GM12874 (cell line): ENCODE measurements at regions not wholly inside any gene's neighbourhood (a gene's known extent, or its start where the extent isn't known, plus 50 kb on each side); places are given as distances from the start of the nearest gene placed in this dataset.

Source experiments
- TF ChIP-seq, protein P1 (sequence below): IDR thresholded peaks from 2 replicates; pipeline ENCODE4 v1.5.1; 2011; ENCODE audit warnings: low read depth, mild to moderate bottlenecking, control low read depth, low read length, moderate library complexity; ENCODE audit not compliant: insufficient read depth

DNA sequence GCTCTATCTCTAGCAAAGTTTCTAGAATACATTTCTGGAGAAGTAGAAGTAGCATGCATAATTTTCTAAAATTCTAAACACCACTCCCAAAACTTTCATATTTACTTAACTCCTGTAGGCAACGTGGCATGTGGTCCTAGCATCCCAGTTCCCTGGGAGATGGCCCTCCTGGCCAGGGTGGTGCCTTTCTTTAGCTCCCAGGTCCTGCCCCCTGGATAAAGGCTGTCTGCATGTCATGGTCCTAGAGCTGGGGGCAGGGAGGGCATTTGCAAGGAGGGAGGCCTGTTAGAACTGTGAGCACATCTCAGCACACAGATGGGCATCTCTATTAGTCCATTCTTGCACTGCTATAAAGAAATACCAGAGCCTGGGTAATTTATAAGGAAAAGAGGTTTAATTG lies 485.6 kb upstream of the SULF2 start:
- TF ChIP-seq, protein P1, sequence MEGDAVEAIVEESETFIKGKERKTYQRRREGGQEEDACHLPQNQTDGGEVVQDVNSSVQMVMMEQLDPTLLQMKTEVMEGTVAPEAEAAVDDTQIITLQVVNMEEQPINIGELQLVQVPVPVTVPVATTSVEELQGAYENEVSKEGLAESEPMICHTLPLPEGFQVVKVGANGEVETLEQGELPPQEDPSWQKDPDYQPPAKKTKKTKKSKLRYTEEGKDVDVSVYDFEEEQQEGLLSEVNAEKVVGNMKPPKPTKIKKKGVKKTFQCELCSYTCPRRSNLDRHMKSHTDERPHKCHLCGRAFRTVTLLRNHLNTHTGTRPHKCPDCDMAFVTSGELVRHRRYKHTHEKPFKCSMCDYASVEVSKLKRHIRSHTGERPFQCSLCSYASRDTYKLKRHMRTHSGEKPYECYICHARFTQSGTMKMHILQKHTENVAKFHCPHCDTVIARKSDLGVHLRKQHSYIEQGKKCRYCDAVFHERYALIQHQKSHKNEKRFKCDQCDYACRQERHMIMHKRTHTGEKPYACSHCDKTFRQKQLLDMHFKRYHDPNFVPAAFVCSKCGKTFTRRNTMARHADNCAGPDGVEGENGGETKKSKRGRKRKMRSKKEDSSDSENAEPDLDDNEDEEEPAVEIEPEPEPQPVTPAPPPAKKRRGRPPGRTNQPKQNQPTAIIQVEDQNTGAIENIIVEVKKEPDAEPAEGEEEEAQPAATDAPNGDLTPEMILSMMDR, result no peak

DNA sequence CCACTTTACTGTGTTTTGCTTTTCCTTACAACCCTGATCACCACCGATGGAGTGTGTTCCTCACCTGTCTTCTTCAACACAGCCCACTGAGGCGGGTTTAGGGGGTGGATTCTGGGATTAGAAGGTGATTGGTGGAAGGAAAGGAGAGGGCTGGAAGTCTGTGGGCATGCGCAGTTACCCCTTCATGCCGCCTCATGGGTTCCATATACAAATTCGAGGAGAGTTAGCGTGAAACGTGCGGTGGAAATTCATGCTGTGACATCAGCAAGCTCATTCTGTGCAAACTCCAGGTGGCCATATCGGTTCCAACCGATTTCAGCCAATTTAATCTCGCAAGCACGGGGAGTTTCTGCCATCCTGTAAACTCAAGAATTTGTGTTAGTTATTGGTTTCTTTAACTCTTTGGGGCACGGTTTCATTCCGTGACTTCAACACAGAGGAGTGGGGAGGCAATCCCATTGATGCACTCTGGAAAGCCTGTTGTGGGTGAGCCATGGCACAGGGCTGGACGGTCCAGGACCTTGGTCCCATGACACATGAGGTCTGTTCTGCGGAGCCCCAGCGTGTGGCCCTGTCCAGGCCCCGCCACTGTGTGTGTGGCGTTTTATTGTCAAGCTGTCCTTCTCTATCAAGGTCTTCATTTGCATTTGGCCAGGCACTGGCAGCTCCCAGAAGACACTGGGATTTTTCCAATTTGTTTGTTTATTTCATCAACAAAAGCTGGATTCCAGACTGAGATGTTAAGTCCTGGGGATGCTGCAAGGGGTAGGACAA lies 482.8 kb upstream of the SULF2 start:
- TF ChIP-seq, protein P1, result no peak

DNA sequence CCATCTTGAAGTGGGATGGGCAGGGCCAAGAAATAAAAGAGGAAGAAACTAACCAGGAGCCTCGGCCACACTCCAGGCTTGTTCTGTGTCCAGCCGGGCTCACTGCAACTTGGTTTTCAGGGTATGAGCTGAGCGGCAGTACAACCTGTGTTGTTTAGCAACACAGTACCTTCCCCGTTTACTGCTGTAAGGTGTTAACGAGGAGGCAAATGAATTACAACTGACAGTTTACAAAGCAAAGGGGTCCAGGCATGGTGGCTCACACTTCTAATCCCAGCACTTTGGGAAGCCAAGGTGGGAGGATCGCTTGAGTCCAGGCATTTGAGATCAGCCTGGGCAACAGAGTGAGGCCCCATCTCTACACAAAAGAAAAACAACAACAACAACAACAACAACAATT lies 481.3 kb upstream of the SULF2 start:
- TF ChIP-seq, protein P1, result no peak

DNA sequence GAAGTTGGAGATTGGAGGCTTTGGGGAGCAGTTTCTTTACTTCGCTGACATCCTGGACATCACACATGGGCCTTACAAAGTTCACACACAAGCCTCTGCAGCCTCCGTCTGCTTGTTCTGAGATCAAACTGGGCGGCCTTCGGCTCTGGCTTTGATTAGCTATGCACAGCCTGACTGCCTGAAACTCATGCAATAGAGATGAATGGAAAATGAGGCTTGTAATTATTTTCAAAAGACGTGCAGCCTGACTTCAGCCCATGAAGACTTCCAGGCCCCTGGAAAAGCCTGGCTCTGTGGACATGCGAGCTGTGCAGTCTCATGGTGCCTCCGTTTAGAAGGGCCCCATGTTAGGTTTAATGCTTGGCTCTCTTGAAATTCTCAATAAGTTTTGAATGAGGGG lies 480.5 kb upstream of the SULF2 start:
- TF ChIP-seq, protein P1, result no peak

DNA sequence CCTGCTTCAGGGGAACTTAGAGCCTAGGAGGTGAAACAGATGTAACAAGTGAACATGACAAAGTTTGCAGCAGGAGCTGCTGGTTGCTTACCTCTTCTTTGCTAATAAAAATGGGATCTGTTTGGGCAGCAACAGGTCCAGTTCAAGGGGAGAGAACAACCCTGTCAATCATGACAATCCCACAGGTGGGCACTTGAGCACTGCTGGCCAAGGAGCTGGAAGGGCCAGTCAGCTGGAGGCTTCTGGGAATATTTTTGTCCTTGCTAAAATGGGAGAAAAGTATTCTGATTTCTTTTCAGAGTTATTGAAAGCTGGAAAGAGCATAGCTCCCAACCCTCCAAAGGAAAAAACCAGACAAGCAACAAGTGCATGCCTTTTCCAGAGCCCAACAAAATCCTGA lies 477.7 kb upstream of the SULF2 start:
- TF ChIP-seq, protein P1, result no peak

DNA sequence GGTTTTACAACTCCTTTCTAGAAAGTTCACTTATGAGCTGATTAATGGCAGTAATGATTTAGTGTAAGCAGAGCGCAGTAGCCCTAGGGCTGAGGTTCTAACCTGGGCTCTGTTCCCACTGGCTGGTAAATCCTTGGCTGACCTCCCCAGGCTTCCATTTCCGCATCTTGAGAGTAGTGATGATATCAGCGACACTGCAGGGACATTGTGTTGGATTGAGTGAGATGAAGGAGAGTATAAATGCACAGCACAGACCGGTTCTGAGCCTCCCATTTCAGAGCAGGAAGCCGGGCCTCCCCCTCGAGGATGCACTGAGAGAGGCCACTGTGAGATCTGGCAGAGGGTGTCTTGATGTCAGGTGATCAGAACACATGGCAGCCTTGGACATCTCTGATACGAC lies 477.2 kb upstream of the SULF2 start:
- TF ChIP-seq, protein P1, result no peak

DNA sequence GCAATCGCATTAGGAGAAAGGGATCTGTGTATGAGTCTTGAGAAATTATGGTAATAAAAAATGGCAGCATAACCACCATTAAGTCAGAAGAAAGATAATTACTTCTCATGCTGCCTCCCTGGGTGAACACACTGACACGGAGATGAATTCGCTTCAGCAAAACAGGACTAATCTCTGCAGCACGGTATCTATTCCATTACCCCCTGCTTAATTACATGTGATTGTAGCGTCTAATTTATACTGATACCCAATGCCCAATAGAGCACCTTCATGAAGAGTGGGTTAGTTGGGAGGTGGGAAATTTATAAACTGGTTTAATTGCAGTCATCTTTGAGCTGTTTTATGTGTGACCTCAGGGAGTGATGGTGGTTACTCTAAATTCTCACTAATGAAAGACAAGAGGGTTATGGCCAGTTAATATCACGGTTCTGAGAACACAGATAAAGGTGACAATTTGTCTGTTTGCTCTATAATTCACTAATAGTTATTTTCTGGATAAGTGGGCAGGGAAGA lies 476.2 kb upstream of the SULF2 start:
- TF ChIP-seq, protein P1, result no peak
